Lower leg skin (tissue), 4 donors: ENCODE measurements at regions not wholly inside any gene's neighbourhood (a gene's known extent, or its start where the extent isn't known, plus 50 kb on each side); places are given as distances from the start of the nearest gene placed in this dataset.

Source experiments
- DNase-seq, 2 donors: peaks; one replicate each; pipeline ENCODE4 v3.0.0-alpha.2; 2019; ENCODE audit warnings: low spot score in 2 of 2
- H3K4me3 ChIP-seq: fragments of 200-600 bp; sonication (generic); 2 replicates; pipeline ENCODE4 v1.5.1; 2017; ENCODE audit warnings: mild to moderate bottlenecking, low read depth; ENCODE audit not compliant: poor library complexity, severe bottlenecking
- POLR2A ChIP-seq, 2 donors: fragments of 450-650 bp; IDR thresholded peaks; one replicate each; pipeline ENCODE4 v1.6.1; 2016 to 2017; ENCODE audit warnings: antibody characterized with exemption in 2 of 2, mild to moderate bottlenecking in 1 of 2, moderate library complexity in 1 of 2
- WGBS, 2 donors: methylation state at CpG; one replicate each; pipeline ENCODE4 v1.1.5; 2018; 5-methylcytosine and 5-hydroxymethylcytosine counted together
- intact Hi-C: fragments of 100-400 bp; cut with DNase I; formaldehyde crosslinking; loops from one replicate; pipeline ENCODE4 v1.15.0; 2023; ENCODE audit warnings: low total_unique reads
- TF ChIP-seq, protein P1 (sequence below), 3 donors: fragments of 450-650 bp; IDR thresholded peaks; one replicate each; pipeline ENCODE4 v1.5.1; 2016; ENCODE audit warnings: antibody characterized with exemption in 3 of 3, mild to moderate bottlenecking in 3 of 3, moderate library complexity in 2 of 3

DNA sequence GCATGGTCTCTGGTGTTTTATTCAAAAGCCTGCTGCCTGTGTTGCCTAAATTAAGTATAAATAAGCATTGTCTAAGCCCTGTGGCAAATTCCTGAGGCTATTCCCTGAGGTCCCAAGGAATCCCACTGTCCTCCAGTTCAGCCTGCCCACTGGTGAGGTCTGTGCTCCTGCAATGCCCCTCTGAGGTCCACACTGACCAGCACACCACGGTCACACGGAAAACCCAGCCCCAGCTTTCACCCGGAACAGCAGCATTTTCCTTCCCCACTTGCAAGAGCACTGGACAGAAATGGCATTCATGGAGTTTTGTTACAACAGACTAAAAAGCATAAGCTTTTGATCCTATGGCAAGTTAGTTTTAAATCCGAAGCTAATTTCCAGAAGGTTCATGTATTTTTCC, 234.0 kb downstream of the KLF13 start:
- H3K4me3 ChIP-seq = no peak overlapping the region
- no peak for DNase-seq
- 78 to 91% methylated on average over 4 of the region's 4 CpGs for WGBS, 2 donors
- intact Hi-C loops = no loop called here
- TF ChIP-seq, protein P1, sequence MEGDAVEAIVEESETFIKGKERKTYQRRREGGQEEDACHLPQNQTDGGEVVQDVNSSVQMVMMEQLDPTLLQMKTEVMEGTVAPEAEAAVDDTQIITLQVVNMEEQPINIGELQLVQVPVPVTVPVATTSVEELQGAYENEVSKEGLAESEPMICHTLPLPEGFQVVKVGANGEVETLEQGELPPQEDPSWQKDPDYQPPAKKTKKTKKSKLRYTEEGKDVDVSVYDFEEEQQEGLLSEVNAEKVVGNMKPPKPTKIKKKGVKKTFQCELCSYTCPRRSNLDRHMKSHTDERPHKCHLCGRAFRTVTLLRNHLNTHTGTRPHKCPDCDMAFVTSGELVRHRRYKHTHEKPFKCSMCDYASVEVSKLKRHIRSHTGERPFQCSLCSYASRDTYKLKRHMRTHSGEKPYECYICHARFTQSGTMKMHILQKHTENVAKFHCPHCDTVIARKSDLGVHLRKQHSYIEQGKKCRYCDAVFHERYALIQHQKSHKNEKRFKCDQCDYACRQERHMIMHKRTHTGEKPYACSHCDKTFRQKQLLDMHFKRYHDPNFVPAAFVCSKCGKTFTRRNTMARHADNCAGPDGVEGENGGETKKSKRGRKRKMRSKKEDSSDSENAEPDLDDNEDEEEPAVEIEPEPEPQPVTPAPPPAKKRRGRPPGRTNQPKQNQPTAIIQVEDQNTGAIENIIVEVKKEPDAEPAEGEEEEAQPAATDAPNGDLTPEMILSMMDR (IDR thresholded peaks at IDR 0.05) = no peak

DNA sequence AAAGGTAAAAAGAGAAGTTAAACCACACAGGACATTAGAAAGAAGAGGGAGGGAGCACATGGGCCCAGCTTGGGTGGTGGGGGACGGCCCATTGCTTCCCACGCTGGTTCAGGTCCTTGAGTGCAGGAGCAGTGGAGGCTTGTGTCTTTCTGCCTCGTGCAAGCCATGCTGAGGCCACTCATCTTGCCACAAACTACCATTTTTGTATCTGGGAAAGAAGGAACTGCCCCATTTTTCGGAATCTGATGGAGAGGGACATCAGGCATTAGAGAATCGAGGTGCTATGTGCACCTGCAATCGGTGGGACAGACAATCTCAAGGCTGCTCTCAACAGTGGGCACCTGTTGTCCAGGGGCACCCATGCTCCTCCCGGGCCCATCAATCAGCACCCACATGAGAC, 234.5 kb downstream of the KLF13 start:
- no peak for DNase-seq
- intact Hi-C loops = no loop called here
- TF ChIP-seq, protein P1 (IDR thresholded peaks at IDR 0.05) = no peak
- no peak for TF ChIP-seq POLR2A (IDR thresholded peaks at IDR 0.05)
- 86 to 89% methylated on average over 7 of the region's 7 CpGs for WGBS, 2 donors
- H3K4me3 ChIP-seq = no peak overlapping the region

- intact Hi-C loops = no loop called here
- H3K4me3 ChIP-seq = no peak overlapping the region
- no peak for TF ChIP-seq POLR2A (IDR thresholded peaks at IDR 0.05)
- TF ChIP-seq, protein P1 (IDR thresholded peaks at IDR 0.05) = no peak
- WGBS, 2 donors = 89 to 94% methylated on average over 5 of the region's 5 CpGs
- no peak for DNase-seq
These were observed 236.4 kb downstream of the KLF13 start for GRCh38 chr15:31563001-31563400.

- intact Hi-C loops = no loop called here
- no peak overlapping the region for H3K4me3 ChIP-seq
- TF ChIP-seq, protein P1 (IDR thresholded peaks at IDR 0.05) = no peak
- no peak for TF ChIP-seq POLR2A (IDR thresholded peaks at IDR 0.05)
- DNase-seq = no peak
- 95 to 98% methylated on average over 3 of the region's 3 CpGs for WGBS, 2 donors
These were observed 236.8 kb downstream of the KLF13 start for GRCh38 chr15:31563421-31563820.

GRCh38 chr15:31567861-31568260, 241.2 kb downstream of the KLF13 start:
- no peak for DNase-seq
- no peak overlapping the region for H3K4me3 ChIP-seq
- intact Hi-C loops = no loop called here
- 76 to 88% methylated on average over 2 of the region's 2 CpGs for WGBS, 2 donors
- no peak for TF ChIP-seq POLR2A (IDR thresholded peaks at IDR 0.05)
- TF ChIP-seq, protein P1 (IDR thresholded peaks at IDR 0.05) = no peak

DNA sequence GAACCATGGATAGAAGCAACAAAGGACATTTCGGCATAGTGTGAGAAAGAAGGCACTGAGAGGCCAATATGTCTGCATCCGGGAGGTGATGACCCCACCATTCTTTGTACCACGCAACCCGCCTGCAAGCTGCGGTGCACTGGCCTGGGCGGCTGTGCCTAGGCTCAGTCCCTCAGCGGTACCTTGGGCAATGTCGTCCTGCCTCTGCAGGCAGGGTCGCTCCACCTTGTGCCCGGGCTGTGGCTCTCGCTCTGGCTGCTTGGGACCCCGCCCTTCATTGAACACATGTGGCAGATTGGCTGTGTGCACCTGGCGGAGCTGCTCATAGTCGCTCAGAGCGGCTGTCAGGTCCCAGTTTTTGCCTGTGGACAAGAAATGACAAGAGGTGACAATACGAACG, 243.2 kb downstream of the KLF13 start:
- 93 to 94% methylated on average over 17 of the region's 17 CpGs for WGBS, 2 donors
- intact Hi-C loops = no loop called here
- DNase-seq = no peak

More for the DNA sequence above, 243.2 kb downstream of the KLF13 start:
- H3K4me3 ChIP-seq = no peak overlapping the region
- TF ChIP-seq, protein P1 (IDR thresholded peaks at IDR 0.05) = no peak
- TF ChIP-seq POLR2A (IDR thresholded peaks at IDR 0.05) = no peak
